ENCODE measurements at regions not wholly inside any gene's neighbourhood (a gene's known extent, or its start where the extent isn't known, plus 50 kb on each side); places are given as distances from the start of the nearest gene placed in this dataset.

DNA sequence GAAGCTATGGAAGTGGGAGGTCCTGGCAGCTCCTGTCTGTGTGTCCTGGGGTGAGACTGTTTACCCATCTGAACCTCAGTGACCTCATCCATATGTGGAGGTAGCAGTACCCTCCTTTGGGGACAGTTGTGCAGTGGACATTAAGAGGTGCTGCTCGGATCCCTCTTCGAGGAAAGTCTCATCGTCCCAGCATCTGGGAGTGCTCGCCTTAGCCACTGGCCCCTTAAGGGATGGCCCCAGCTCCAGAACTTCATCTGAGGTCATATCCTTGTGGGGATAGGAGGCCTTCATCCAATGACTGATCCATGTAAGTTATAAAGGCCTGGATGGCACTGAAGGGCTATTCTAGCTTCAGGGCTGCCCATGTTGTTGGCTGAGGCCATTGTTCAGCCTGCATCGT, 538.1 kb downstream of the MIAT start:
- H3K9me3 ChIP-seq (ENCODE audit: control insufficient read depth, low read length), result peaks cover 4% of the 10 kb centered on the region
- no peak overlapping the region for H3K27ac ChIP-seq (ENCODE audit: low read depth, low read length, severe bottlenecking)
- WGBS, 2 experiments (ENCODE audit: insufficient coverage in 2 of 2), result 94 to 97% methylated on average over 5 of the region's 5 CpGs
- no peak overlapping the region for H3K4me3 ChIP-seq (ENCODE audit: extremely low read depth, insufficient read depth, low read length, poor library complexity, severe bottlenecking)
- no peaks in the 10 kb centered on the region for H3K4me1 ChIP-seq (ENCODE audit: control insufficient read depth, insufficient read depth, low read length, poor library complexity, severe bottlenecking)
- no peaks in the 10 kb centered on the region for H3K36me3 ChIP-seq (ENCODE audit: control insufficient read depth, insufficient read depth, low read length)

DNA sequence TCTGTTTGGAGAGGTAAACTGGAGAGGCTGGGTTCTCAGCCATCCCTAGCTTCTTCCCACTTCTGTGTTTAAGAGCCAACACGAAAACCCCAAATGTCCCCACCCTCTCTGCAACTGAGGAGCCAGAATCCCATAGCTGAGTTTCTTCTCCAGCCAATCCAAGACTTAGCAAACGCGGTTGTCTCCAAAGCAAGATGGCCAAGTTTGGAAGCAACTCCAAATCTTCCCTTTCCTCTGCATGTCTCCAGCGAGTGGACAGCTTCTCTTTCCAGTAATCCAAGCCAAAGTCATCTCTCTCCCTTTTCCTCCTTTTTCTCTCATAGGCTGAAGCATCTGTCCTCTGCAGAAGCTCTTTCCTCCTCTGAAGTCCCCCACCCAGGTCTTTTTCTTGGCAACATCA, 539.2 kb downstream of the MIAT start:
- Histone ChIP-seq H3K36me3 (ENCODE audit: control insufficient read depth, insufficient read depth, low read length) (no peaks in the 10 kb centered on the region), H3K4me3 (ENCODE audit: extremely low read depth, insufficient read depth, low read length, poor library complexity, severe bottlenecking) (no peak overlapping the region), H3K9me3 (ENCODE audit: control insufficient read depth, low read length) (peaks cover under 1% of the 10 kb centered on the region), H3K27ac (ENCODE audit: low read depth, low read length, severe bottlenecking) (no peak overlapping the region), H3K4me1 (ENCODE audit: control insufficient read depth, insufficient read depth, low read length, poor library complexity, severe bottlenecking) (no peaks in the 10 kb centered on the region)
- 90 to 93% methylated on average over 3 to 4 of the region's 4 CpGs for WGBS, 2 experiments (ENCODE audit: insufficient coverage in 2 of 2)

DNA sequence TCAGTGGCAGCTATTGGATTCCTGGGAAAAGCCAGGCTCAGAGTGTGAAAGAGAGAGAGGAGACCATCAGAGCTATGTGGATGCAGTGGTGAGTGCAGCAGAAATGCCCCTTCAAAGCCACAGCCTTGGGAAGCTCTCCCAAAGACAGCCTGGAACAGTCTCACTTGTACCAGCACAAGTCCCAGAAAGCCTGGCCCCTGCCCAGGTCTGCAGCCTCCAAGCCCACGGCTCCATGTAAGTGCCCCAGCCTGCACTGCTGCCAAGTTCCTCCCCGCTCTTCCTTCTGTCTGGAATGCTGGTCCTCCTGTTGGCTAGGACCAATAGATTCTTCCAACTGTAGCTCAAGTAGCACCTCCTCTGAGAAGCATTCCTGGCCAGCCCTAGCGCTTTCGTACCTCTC, 539.7 kb downstream of the MIAT start:
- 100% methylated on average over 2 to 4 of the region's 4 CpGs for WGBS, 2 experiments (ENCODE audit: insufficient coverage in 2 of 2)
- peaks cover 3% of the 10 kb centered on the region for H3K4me1 ChIP-seq (ENCODE audit: control insufficient read depth, insufficient read depth, low read length, poor library complexity, severe bottlenecking)
- no peak overlapping the region for H3K4me3 ChIP-seq (ENCODE audit: extremely low read depth, insufficient read depth, low read length, poor library complexity, severe bottlenecking)
- H3K27ac ChIP-seq (ENCODE audit: low read depth, low read length, severe bottlenecking), result no peak overlapping the region
- H3K9me3 ChIP-seq (ENCODE audit: control insufficient read depth, low read length), result no peaks in the 10 kb centered on the region
- no peaks in the 10 kb centered on the region for H3K36me3 ChIP-seq (ENCODE audit: control insufficient read depth, insufficient read depth, low read length)

GRCh38 chr22:27197618-27198017, 540.2 kb downstream of the MIAT start:
- H3K9me3 ChIP-seq (ENCODE audit: control insufficient read depth, low read length), result no peaks in the 10 kb centered on the region
- H3K27ac ChIP-seq (ENCODE audit: low read depth, low read length, severe bottlenecking), result no peak overlapping the region
- H3K4me1 ChIP-seq (ENCODE audit: control insufficient read depth, insufficient read depth, low read length, poor library complexity, severe bottlenecking), result peaks cover 9% of the 10 kb centered on the region
- WGBS, 2 experiments (ENCODE audit: insufficient coverage in 2 of 2), result no CpG with 5 or more reads among the region's 1 CpG
- H3K4me3 ChIP-seq (ENCODE audit: extremely low read depth, insufficient read depth, low read length, poor library complexity, severe bottlenecking), result no peak overlapping the region
- no peaks in the 10 kb centered on the region for H3K36me3 ChIP-seq (ENCODE audit: control insufficient read depth, insufficient read depth, low read length)

- no peak overlapping the region for H3K4me3 ChIP-seq (ENCODE audit: extremely low read depth, insufficient read depth, low read length, poor library complexity, severe bottlenecking)
- H3K27ac ChIP-seq (ENCODE audit: low read depth, low read length, severe bottlenecking), result no peak overlapping the region
- peaks cover 17% of the 10 kb centered on the region for H3K4me1 ChIP-seq (ENCODE audit: control insufficient read depth, insufficient read depth, low read length, poor library complexity, severe bottlenecking)
- H3K36me3 ChIP-seq (ENCODE audit: control insufficient read depth, insufficient read depth, low read length), result no peaks in the 10 kb centered on the region
- no peaks in the 10 kb centered on the region for H3K9me3 ChIP-seq (ENCODE audit: control insufficient read depth, low read length)
Observed at GRCh38 chr22:27198518-27199035, 541.2 kb downstream of the MIAT start.

- Histone ChIP-seq H3K4me3 (ENCODE audit: extremely low read depth, insufficient read depth, low read length, poor library complexity, severe bottlenecking) (no peak overlapping the region), H3K9me3 (ENCODE audit: control insufficient read depth, low read length) (no peaks in the 10 kb centered on the region), H3K4me1 (ENCODE audit: control insufficient read depth, insufficient read depth, low read length, poor library complexity, severe bottlenecking) (peaks cover 19% of the 10 kb centered on the region), H3K36me3 (ENCODE audit: control insufficient read depth, insufficient read depth, low read length) (no peaks in the 10 kb centered on the region), H3K27ac (ENCODE audit: low read depth, low read length, severe bottlenecking) (no peak overlapping the region)
- WGBS, 2 experiments (ENCODE audit: insufficient coverage in 2 of 2), result 50 to 100% methylated on average over 1 of the region's 2 CpGs
Observed at GRCh38 chr22:27199354-27199753, 542.0 kb downstream of the MIAT start.

GRCh38 chr22:27201276-27201675, 543.9 kb downstream of the MIAT start:
- Histone ChIP-seq H3K4me1 (ENCODE audit: control insufficient read depth, insufficient read depth, low read length, poor library complexity, severe bottlenecking) (peaks cover 21% of the 10 kb centered on the region), H3K27ac (ENCODE audit: low read depth, low read length, severe bottlenecking) (no peak overlapping the region)
- 92% methylated on average over 2 of the region's 10 CpGs; no CpG with 5 or more reads in 1 of the 2 experiments for WGBS, 2 experiments (ENCODE audit: insufficient coverage in 2 of 2)

DNA sequence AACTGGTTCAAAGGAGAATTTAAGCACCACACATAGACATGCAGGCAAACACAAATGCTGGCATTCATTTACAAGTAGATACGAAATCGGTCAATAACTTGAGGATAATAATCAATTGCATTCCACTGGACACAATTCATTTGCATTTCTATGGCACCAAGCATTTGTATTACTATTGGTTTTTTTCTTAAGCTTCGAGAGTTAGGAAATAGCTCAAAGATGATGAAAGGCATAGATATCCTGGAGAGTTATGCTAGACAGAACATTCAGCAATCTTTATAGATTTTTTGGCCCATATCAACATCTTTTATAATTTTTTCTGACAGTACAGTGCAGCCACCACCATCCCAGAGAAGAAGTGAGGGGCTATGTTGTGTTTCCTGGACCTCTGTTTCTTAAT, 544.4 kb downstream of the MIAT start:
- Histone ChIP-seq H3K36me3 (ENCODE audit: control insufficient read depth, insufficient read depth, low read length) (no peaks in the 10 kb centered on the region), H3K9me3 (ENCODE audit: control insufficient read depth, low read length) (no peaks in the 10 kb centered on the region), H3K4me1 (ENCODE audit: control insufficient read depth, insufficient read depth, low read length, poor library complexity, severe bottlenecking) (peaks cover 24% of the 10 kb centered on the region), H3K4me3 (ENCODE audit: extremely low read depth, insufficient read depth, low read length, poor library complexity, severe bottlenecking) (no peak overlapping the region), H3K27ac (ENCODE audit: low read depth, low read length, severe bottlenecking) (no peak overlapping the region)
- no CpG with 5 or more reads among the region's 3 CpGs for WGBS, 2 experiments (ENCODE audit: insufficient coverage in 2 of 2)

More at GRCh38 chr22:27201276-27201675, 543.9 kb downstream of the MIAT start:
- H3K4me3 ChIP-seq (ENCODE audit: extremely low read depth, insufficient read depth, low read length, poor library complexity, severe bottlenecking), result no peak overlapping the region
- no peaks in the 10 kb centered on the region for H3K36me3 ChIP-seq (ENCODE audit: control insufficient read depth, insufficient read depth, low read length)
- H3K9me3 ChIP-seq (ENCODE audit: control insufficient read depth, low read length), result no peaks in the 10 kb centered on the region

DNA sequence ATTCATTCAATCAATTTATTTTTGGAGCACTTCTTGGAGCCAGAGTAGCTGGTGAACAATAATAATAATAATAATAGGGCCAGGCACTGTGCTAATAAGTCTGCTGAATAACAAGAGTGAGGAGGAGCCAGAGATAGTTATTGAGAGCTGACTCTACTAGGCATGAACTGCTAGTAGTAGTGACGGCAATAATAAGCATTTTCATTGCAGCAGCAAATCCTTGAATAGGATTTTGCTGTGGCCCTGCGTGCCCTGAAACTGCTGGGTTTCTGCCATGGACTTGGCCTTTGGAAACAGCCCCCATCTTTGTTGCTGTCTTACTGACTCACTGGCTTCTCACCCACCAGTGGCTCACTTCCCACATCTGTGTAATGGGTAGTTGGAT, 545.9 kb downstream of the MIAT start:
- H3K36me3 ChIP-seq (ENCODE audit: control insufficient read depth, insufficient read depth, low read length), result no peaks in the 10 kb centered on the region
- 100% methylated on average over 2 of the region's 2 CpGs for WGBS, 2 experiments (ENCODE audit: insufficient coverage in 2 of 2)
- H3K9me3 ChIP-seq (ENCODE audit: control insufficient read depth, low read length), result no peaks in the 10 kb centered on the region
- no peak overlapping the region for H3K4me3 ChIP-seq (ENCODE audit: extremely low read depth, insufficient read depth, low read length, poor library complexity, severe bottlenecking)
- H3K4me1 ChIP-seq (ENCODE audit: control insufficient read depth, insufficient read depth, low read length, poor library complexity, severe bottlenecking), result peaks cover 33% of the 10 kb centered on the region
- H3K27ac ChIP-seq (ENCODE audit: low read depth, low read length, severe bottlenecking), result peak overlapping the region; percentile 91

- no peak overlapping the region for H3K27ac ChIP-seq (ENCODE audit: low read depth, low read length, severe bottlenecking)
- H3K36me3 ChIP-seq (ENCODE audit: control insufficient read depth, insufficient read depth, low read length), result no peaks in the 10 kb centered on the region
- 77 to 93% methylated on average over 3 to 4 of the region's 5 CpGs for WGBS, 2 experiments (ENCODE audit: insufficient coverage in 2 of 2)
- no peaks in the 10 kb centered on the region for H3K9me3 ChIP-seq (ENCODE audit: control insufficient read depth, low read length)
- H3K4me3 ChIP-seq (ENCODE audit: extremely low read depth, insufficient read depth, low read length, poor library complexity, severe bottlenecking), result no peak overlapping the region
- H3K4me1 ChIP-seq (ENCODE audit: control insufficient read depth, insufficient read depth, low read length, poor library complexity, severe bottlenecking), result peaks cover 36% of the 10 kb centered on the region
Observed at GRCh38 chr22:27204280-27204679, 546.9 kb downstream of the MIAT start.

DNA sequence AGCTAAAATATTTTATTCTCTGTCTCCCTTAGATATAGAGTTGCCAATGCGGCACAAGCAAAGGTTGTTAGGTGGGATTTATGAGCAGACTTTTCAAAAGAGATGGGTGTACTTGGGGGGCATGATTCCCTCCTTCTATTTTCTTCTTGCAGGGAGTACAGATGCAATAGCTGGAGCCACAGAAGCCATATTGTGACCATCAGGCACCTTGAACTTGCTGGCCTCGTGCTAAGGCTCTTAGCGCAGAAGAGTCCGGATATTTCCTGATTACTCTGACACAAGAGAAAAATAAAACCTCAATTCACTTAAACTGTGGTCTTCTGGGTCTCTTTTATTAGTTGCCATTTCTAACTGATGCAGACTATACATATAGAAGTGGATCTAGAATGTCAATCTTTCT, 547.4 kb downstream of the MIAT start:
- peaks cover 36% of the 10 kb centered on the region for H3K4me1 ChIP-seq (ENCODE audit: control insufficient read depth, insufficient read depth, low read length, poor library complexity, severe bottlenecking)
- no peak overlapping the region for H3K4me3 ChIP-seq (ENCODE audit: extremely low read depth, insufficient read depth, low read length, poor library complexity, severe bottlenecking)
- no peak overlapping the region for H3K27ac ChIP-seq (ENCODE audit: low read depth, low read length, severe bottlenecking)
- H3K36me3 ChIP-seq (ENCODE audit: control insufficient read depth, insufficient read depth, low read length), result no peaks in the 10 kb centered on the region
- whole genome bisulfite sequencing, 2 experiments (ENCODE audit: insufficient coverage in 2 of 2), result 84 to 94% methylated on average over 3 to 4 of the region's 4 CpGs
- no peaks in the 10 kb centered on the region for H3K9me3 ChIP-seq (ENCODE audit: control insufficient read depth, low read length)
